Transverse colon (tissue), 4 donors: ENCODE measurements at regions not wholly inside any gene's neighbourhood (a gene's known extent, or its start where the extent isn't known, plus 50 kb on each side); places are given as distances from the start of the nearest gene placed in this dataset.

ENCODE experiments used
- DNase-seq: peaks from one replicate; pipeline ENCODE4 v3.0.0-alpha.2; 2019
- H3K27ac ChIP-seq, 4 donors: fragments of 200-600 bp; sonication (generic); 2 replicates each; pipeline ENCODE4 v1.5.1; 2016 to 2018; ENCODE audit warnings: inconsistent platforms in 4 of 4
- H3K27me3 ChIP-seq: fragments of 200-600 bp; sonication (generic); 2 replicates; pipeline ENCODE4 v1.5.1; 2017; ENCODE audit warnings: inconsistent platforms
- H3K36me3 ChIP-seq, 4 donors: fragments of 200-600 bp; sonication (generic); 2 replicates each; pipeline ENCODE4 v1.5.1; 2017 to 2019; ENCODE audit warnings: inconsistent platforms in 4 of 4
- H3K4me1 ChIP-seq, 4 donors: fragments of 200-600 bp; sonication (generic); 2 replicates each; pipeline ENCODE4 v1.5.1; 2017 to 2020; ENCODE audit warnings: inconsistent platforms in 4 of 4
- H3K4me3 ChIP-seq, 4 donors: fragments of 200-600 bp; sonication (generic); 1 replicate in 1 of 4; 2 replicates in 3 of 4; pipeline versions ENCODE4 v1.5.1 to v1.6.1; 2017 to 2019; ENCODE audit warnings: inconsistent platforms in 4 of 4
- H3K9me3 ChIP-seq, 2 donors: fragments of 200-600 bp; sonication (generic); 2 replicates each; pipeline ENCODE4 v1.5.1; 2017 to 2019; ENCODE audit warnings: inconsistent platforms in 2 of 2
- EP300 ChIP-seq: sonication (generic); formaldehyde crosslinking; IDR thresholded peaks from one replicate; pipeline ENCODE4 v1.6.1; 2017; ENCODE audit warnings: antibody characterized with exemption, low read depth
- POLR2A ChIP-seq: fragments of 450-650 bp; IDR thresholded peaks from one replicate; pipeline ENCODE4 v1.6.1; 2016; ENCODE audit warnings: antibody characterized with exemption, mild to moderate bottlenecking, moderate library complexity
- POLR2AphosphoS5 ChIP-seq, 3 donors: sonication (generic); formaldehyde crosslinking; IDR thresholded peaks; one replicate each; pipeline ENCODE4 v1.6.1; 2016; ENCODE audit warnings: antibody characterized with exemption in 3 of 3
- WGBS, 2 donors: methylation state at CpG; one replicate each; pipeline ENCODE4 v1.1.5; 2018; ENCODE audit warnings: low coverage in 1 of 2; 5-methylcytosine and 5-hydroxymethylcytosine counted together
- in situ Hi-C, 4 donors: fragments of 200-750 bp; cut with MboI; loops; one replicate each; pipeline versions ENCODE4 v1.15.0 to v1.15.1; 2017; ENCODE audit warnings: low sequenced_read_pairs in 3 of 4, low pct_ligation_motif_present in 1 of 4, low pct_unique_long_range_greater_than_20kb in 1 of 4
- intact Hi-C: fragments of 100-400 bp; cut with DNase I; formaldehyde crosslinking; loops from one replicate; pipeline ENCODE4 v1.15.1; 2023; ENCODE audit warnings: low total_unique reads
- TF ChIP-seq, protein P1 (sequence below), 5 experiments: fragments of 200-600 bp in 3 of 5; fragments of 450-650 bp in 2 of 5; sonication (generic) in 3 of 5; IDR thresholded peaks; 1 replicate in 2 of 5; 2 replicates in 3 of 5; pipeline ENCODE4 v1.5.1; 2016 to 2017; ENCODE audit warnings: antibody characterized with exemption in 5 of 5, inconsistent platforms in 3 of 5, mild to moderate bottlenecking in 2 of 5, moderate library complexity in 1 of 5

DNA sequence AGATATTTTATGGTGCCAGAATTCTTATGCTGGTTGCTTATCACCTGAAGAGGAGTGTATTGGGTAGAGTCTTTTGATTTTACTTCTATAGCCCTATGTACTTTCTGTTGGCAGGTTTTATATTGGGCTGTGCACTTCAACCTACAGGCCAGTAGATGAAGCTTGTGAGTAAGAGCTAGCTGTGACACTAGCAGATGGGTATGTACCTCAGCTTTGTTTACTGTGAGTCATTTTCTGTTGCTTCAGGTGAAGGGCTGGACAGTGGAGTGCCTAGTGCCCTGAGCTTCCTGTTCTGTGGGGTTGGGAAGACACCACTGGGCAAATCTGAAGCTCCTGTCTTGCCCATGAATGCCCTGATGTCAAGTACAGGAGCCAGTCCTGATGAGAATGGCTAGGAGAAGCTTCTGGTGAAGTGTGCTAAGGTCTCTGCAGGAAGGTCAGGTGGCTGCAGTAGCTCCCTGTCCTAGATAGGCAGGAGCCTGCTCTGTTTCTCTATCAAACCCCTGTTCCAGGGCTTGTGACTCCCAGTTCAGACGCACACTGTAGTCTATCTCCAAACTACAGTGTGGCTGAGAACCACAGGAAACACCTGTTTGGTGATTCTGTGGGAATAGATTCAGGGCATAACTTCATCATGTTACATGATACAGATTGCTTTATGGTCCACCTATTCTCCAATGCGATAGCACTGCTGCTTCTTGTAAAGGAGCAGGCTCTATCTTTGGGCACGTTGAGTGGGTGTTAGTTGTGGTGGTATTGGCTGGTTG is 755.7 kb downstream of the KCNA4 start:
- Histone ChIP-seq H3K4me1 (no peaks in the 10 kb centered on the region), H3K36me3 (no peaks in the 10 kb centered on the region), H3K4me3 (no peak overlapping the region), H3K9me3 (no peaks in the 10 kb centered on the region), H3K27me3 (no peaks in the 10 kb centered on the region), H3K27ac (no peak overlapping the region)
- 91% methylated on average over 3 of the region's 3 CpGs; no CpG with 5 or more reads in 1 of the 2 donors for WGBS, 2 donors
- no peak for DNase-seq
- intact Hi-C loops (loop anchor here (5.0 kb wide), 1 partner anchor 1491 kb away; no protein-coding TSS in a partner anchor), in situ Hi-C loops (no loop called here)
- TF ChIP-seq POLR2A, result no peak
- no peak for TF ChIP-seq EP300
- TF ChIP-seq, protein P1, sequence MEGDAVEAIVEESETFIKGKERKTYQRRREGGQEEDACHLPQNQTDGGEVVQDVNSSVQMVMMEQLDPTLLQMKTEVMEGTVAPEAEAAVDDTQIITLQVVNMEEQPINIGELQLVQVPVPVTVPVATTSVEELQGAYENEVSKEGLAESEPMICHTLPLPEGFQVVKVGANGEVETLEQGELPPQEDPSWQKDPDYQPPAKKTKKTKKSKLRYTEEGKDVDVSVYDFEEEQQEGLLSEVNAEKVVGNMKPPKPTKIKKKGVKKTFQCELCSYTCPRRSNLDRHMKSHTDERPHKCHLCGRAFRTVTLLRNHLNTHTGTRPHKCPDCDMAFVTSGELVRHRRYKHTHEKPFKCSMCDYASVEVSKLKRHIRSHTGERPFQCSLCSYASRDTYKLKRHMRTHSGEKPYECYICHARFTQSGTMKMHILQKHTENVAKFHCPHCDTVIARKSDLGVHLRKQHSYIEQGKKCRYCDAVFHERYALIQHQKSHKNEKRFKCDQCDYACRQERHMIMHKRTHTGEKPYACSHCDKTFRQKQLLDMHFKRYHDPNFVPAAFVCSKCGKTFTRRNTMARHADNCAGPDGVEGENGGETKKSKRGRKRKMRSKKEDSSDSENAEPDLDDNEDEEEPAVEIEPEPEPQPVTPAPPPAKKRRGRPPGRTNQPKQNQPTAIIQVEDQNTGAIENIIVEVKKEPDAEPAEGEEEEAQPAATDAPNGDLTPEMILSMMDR (IDR thresholded peaks at IDR 0.05), result no peak
- TF ChIP-seq POLR2AphosphoS5 (IDR thresholded peaks at IDR 0.05), result no peak

DNA sequence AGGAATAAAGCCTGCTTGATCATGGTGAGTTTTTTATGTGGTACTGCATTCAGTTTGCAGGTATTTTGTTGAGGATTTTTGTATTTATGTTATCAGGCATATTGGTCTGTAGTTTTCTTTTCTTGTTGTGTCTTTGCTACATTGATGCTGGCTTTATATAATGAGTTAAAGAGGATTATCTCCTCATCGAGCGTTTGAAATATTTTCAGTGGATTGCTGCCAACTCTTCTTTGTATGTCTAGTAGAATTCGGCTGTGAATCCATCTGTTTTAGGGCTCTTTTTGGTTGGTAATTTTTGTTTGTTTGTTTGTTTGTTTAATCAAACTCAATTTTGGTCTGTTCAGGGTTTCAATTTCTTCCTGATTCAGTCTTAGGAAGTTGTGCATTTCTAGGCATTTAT is 758.4 kb downstream of the KCNA4 start:
- TF ChIP-seq, protein P1 (IDR thresholded peaks at IDR 0.05), result no peak
- TF ChIP-seq EP300, result no peak
- no peak for TF ChIP-seq POLR2AphosphoS5 (IDR thresholded peaks at IDR 0.05)
- TF ChIP-seq POLR2A, result no peak
- Histone ChIP-seq H3K4me3 (no peak overlapping the region), H3K27me3 (no peaks in the 10 kb centered on the region), H3K36me3 (no peaks in the 10 kb centered on the region), H3K4me1 (no peaks in the 10 kb centered on the region), H3K9me3 (no peaks in the 10 kb centered on the region), H3K27ac (no peak overlapping the region)
- intact Hi-C loops, result no loop called here
- 61 to 66% methylated on average over 3 of the region's 3 CpGs for WGBS, 2 donors
- in situ Hi-C loops, result no loop called here
- no peak for DNase-seq

DNA sequence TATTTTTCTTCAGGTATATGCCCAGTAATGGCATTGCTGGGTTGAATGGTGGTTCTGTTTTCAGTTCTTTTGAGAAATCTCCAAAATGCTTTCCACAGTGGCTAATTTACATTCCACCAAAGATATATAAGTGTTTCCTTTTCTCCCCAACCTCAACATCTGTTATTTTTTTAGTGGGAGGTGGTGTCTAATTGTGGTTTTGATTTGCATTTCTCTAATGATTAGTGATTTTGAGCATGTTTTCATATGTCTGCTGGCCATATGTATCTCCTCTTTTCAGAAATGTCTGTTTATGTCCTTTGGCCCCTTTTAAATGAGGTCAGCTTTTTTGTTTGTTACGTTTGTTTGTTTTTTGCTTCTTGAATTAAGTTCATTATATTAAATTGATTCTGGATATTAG is 760.2 kb downstream of the KCNA4 start:
- DNase-seq, result no peak
- Histone ChIP-seq H3K9me3 (no peaks in the 10 kb centered on the region), H3K4me3 (no peak overlapping the region), H3K36me3 (no peaks in the 10 kb centered on the region), H3K27me3 (no peaks in the 10 kb centered on the region), H3K27ac (no peak overlapping the region), H3K4me1 (no peaks in the 10 kb centered on the region)
- in situ Hi-C loops, result no loop called here
- intact Hi-C loops, result no loop called here
- WGBS, 2 donors, result 0% methylated on average over 1 of the region's 1 CpG
- TF ChIP-seq POLR2A (no peak), EP300 (no peak), POLR2AphosphoS5 (IDR thresholded peaks at IDR 0.05) (no peak)
- TF ChIP-seq, protein P1 (IDR thresholded peaks at IDR 0.05), result no peak

DNA sequence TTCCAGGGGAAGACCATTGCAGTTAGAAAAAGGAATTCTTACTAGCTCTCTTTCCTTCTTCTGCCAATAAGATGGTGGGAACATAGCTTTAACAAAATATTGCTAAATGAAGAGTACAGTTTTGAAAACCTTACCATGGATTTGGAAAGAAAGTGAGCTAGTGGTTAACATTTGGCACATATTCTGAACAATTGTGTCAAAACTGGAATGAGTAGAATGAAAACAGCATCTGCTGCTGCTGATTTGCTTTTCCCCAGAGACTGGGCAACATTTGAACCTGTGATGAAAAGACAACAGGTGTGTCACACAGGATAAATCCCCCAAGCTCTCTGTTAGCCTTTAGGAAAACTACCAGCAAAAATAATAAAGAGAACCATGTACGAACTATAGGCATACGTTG is 761.4 kb downstream of the KCNA4 start:
- Histone ChIP-seq H3K4me3 (no peak overlapping the region), H3K27ac (no peak overlapping the region), H3K36me3 (no peaks in the 10 kb centered on the region), H3K4me1 (no peaks in the 10 kb centered on the region), H3K9me3 (no peaks in the 10 kb centered on the region), H3K27me3 (no peaks in the 10 kb centered on the region)
- intact Hi-C loops (no loop called here), in situ Hi-C loops (no loop called here)
- no peak for DNase-seq
- TF ChIP-seq EP300, result no peak
- TF ChIP-seq POLR2AphosphoS5 (IDR thresholded peaks at IDR 0.05), result no peak
- TF ChIP-seq, protein P1 (IDR thresholded peaks at IDR 0.05), result no peak
- TF ChIP-seq POLR2A, result no peak
- WGBS, 2 donors, result 54 to 77% methylated on average over 2 of the region's 2 CpGs
